Nephron progenitor cell (in vitro differentiated cells): ENCODE measurements at regions not wholly inside any gene's neighbourhood (a gene's known extent, or its start where the extent isn't known, plus 50 kb on each side); places are given as distances from the start of the nearest gene placed in this dataset.
A peak's percentile ranks its signal among the peaks of the same experiment; 100 is the strongest.

Source experiments
- DNase-seq: peaks from one replicate; pipeline ENCODE4 v3.0.0; 2021
- H3K27ac Mint-ChIP-seq: 2 replicates; pipeline ENCODE4 v1.8.0; 2021; ENCODE audit warnings: mild to moderate bottlenecking, moderate library complexity, mixed read lengths
- H3K27me3 Mint-ChIP-seq: 2 replicates; pipeline ENCODE4 v1.8.0; 2021; ENCODE audit warnings: mild to moderate bottlenecking, low read depth, mixed read lengths; ENCODE audit not compliant: poor library complexity
- H3K36me3 Mint-ChIP-seq: 2 replicates; pipeline ENCODE4 v1.8.0; 2021; ENCODE audit warnings: low read depth, mixed read lengths
- H3K4me1 Mint-ChIP-seq: 2 replicates; pipeline ENCODE4 v1.8.0; 2021; ENCODE audit warnings: mixed read lengths
- H3K4me3 Mint-ChIP-seq: 2 replicates; pipeline ENCODE4 v1.8.0; 2021; ENCODE audit warnings: mild to moderate bottlenecking, moderate library complexity, mixed read lengths
- H3K9me3 Mint-ChIP-seq: 2 replicates; pipeline ENCODE4 v1.8.0; 2021; ENCODE audit warnings: mild to moderate bottlenecking, moderate library complexity, mixed read lengths
- TF ChIP-seq, protein P1 (sequence below): fragments of 200-600 bp; sonication (generic); IDR thresholded peaks from 2 replicates; pipeline ENCODE4 v1.5.0; 2021; ENCODE audit warnings: antibody characterized with exemption

DNA sequence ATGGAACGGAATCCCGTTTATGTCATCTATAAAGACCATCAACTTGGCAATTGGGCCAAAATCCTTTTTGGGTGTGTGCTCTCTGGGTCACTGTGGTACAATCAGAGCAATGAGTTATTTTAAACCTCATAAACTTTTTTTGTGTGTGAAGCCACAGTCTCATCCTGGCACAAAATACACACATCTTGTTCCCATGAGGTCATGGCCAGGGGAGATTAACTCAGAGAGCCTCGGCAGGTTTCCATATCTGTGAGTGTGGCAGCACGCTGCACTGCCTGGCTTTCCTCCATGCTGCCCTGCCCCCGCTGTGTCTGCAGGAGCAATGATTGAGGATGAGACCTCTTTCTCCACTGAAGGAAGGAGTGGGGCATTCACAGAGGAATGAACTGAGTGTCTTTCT, 54.0 kb upstream of the DLG1 start:
- H3K4me3 Mint-ChIP-seq = no peak overlapping the region
- peak overlapping the region; percentile 8 for H3K27ac Mint-ChIP-seq
- TF ChIP-seq, protein P1, sequence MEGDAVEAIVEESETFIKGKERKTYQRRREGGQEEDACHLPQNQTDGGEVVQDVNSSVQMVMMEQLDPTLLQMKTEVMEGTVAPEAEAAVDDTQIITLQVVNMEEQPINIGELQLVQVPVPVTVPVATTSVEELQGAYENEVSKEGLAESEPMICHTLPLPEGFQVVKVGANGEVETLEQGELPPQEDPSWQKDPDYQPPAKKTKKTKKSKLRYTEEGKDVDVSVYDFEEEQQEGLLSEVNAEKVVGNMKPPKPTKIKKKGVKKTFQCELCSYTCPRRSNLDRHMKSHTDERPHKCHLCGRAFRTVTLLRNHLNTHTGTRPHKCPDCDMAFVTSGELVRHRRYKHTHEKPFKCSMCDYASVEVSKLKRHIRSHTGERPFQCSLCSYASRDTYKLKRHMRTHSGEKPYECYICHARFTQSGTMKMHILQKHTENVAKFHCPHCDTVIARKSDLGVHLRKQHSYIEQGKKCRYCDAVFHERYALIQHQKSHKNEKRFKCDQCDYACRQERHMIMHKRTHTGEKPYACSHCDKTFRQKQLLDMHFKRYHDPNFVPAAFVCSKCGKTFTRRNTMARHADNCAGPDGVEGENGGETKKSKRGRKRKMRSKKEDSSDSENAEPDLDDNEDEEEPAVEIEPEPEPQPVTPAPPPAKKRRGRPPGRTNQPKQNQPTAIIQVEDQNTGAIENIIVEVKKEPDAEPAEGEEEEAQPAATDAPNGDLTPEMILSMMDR = no peak
- H3K27me3 Mint-ChIP-seq = peaks cover 7% of the 10 kb centered on the region
- peaks cover 4% of the 10 kb centered on the region for H3K9me3 Mint-ChIP-seq
- H3K4me1 Mint-ChIP-seq = peaks cover 52% of the 10 kb centered on the region
- DNase-seq = no peak
- no peaks in the 10 kb centered on the region for H3K36me3 Mint-ChIP-seq

DNA sequence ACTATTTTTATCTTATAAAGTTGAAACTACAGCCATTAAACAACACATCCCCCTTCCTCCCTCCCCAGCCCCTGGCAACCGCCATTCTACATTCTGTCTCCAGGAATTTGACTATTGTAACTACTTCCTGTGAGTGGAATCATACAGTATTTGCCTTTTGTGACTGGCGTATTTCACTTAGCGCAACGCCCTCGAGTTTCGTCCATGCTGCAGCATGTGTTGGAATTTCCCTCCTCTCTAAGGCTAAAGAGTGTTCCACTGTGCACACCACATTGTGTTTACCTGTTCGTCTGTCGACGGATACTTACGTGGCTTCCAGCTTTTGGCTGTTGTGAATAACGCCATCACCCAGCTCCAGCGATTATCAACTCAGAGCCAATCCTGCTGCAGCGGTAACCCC, 52.0 kb upstream of the DLG1 start:
- Mint-ChIP-seq H3K4me3 (no peak overlapping the region), H3K27me3 (peaks cover 6% of the 10 kb centered on the region), H3K9me3 (no peaks in the 10 kb centered on the region), H3K27ac (no peak overlapping the region), H3K4me1 (peaks cover 35% of the 10 kb centered on the region), H3K36me3 (no peaks in the 10 kb centered on the region)
- no peak for DNase-seq
- TF ChIP-seq, protein P1 = no peak

DNA sequence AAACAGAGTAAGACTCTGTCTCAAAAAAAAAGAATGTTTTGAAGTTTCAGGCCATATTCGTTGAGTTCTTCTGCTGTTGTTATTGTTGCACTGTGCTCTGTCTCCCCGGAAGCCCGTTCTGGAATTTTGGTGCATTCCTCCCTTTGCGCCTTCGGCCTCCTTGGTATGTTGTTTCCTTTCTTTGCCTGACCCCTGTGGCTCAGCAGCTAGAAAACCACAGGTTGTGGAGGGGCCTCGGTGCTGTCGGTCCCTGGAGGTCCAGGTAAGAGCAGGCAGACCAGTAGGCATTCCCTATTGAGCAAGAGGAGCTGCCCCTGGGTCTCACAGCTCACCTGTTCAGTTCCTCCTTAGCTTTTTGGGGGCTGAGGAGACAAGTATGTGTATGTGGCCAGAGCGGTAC, 51.0 kb upstream of the DLG1 start:
- no peaks in the 10 kb centered on the region for H3K36me3 Mint-ChIP-seq
- DNase-seq = no peak
- peaks cover 24% of the 10 kb centered on the region for H3K4me1 Mint-ChIP-seq
- peaks cover 4% of the 10 kb centered on the region for H3K27me3 Mint-ChIP-seq
- no peaks in the 10 kb centered on the region for H3K9me3 Mint-ChIP-seq
- H3K4me3 Mint-ChIP-seq = no peak overlapping the region
- TF ChIP-seq, protein P1 = no peak
- no peak overlapping the region for H3K27ac Mint-ChIP-seq
